ENCODE measurements at regions not wholly inside any gene's neighbourhood (a gene's known extent, or its start where the extent isn't known, plus 50 kb on each side); places are given as distances from the start of the nearest gene placed in this dataset.
"Not testable (repeated sequence)": the region's sequence is repeated elsewhere in the genome, so short reads cannot be mapped to it uniquely, and the experiment has no call there.

- Histone ChIP-seq H3K9me3 (ENCODE audit: control insufficient read depth in 1 of 2, low read length in 2 of 2) (no peaks in the 10 kb centered on the region), H3K4me1 (ENCODE audit: insufficient read depth, low read length) (no peaks in the 10 kb centered on the region), H3K4me3 (ENCODE audit: low read length in 2 of 2) (no peak overlapping the region), H3K36me3 (ENCODE audit: insufficient read depth, low read length) (no peaks in the 10 kb centered on the region), H3K27ac (ENCODE audit: low read depth, low read length) (no peak overlapping the region), H3K27me3 (ENCODE audit: insufficient read depth, low read length) (no peaks in the 10 kb centered on the region)
- CTCF ChIA-PET (ENCODE audit: partially characterized antibody), result no interaction called here
- H3K27ac Mint-ChIP-seq, result no peak overlapping the region
- intact Hi-C loops (cut with micrococcal nuclease), result no loop called here
- POLR2A ChIA-PET (ENCODE audit: partially characterized antibody), result no interaction called here
- no peaks in the 10 kb centered on the region for H3K36me3 Mint-ChIP-seq
- no peaks in the 10 kb centered on the region for H3K4me1 Mint-ChIP-seq
- no peak for DNase-seq
- H3K27me3 Mint-ChIP-seq, result no peaks in the 10 kb centered on the region
- H3K4me3 Mint-ChIP-seq, result no peak overlapping the region
- H3K9me3 Mint-ChIP-seq, result peaks cover 0 to 11% (median 0%) of the 10 kb centered on the region in 8 donors
Measured at GRCh38 chr5:104909803-104910202, 1347.2 kb upstream of the NUDT12 start.

GRCh38 chr5:104904561-104904960 lies 1342.0 kb upstream of the NUDT12 start:
- ChIA-PET CTCF (ENCODE audit: partially characterized antibody) (no interaction called here), POLR2A (ENCODE audit: partially characterized antibody) (no interaction called here)
- Histone ChIP-seq H3K27me3 (ENCODE audit: insufficient read depth, low read length) (no peaks in the 10 kb centered on the region), H3K4me3 (ENCODE audit: low read length in 2 of 2) (no peak overlapping the region), H3K27ac (ENCODE audit: low read depth, low read length) (no peak overlapping the region), H3K4me1 (ENCODE audit: insufficient read depth, low read length) (no peaks in the 10 kb centered on the region), H3K9me3 (ENCODE audit: control insufficient read depth in 1 of 2, low read length in 2 of 2) (no peaks in the 10 kb centered on the region), H3K36me3 (ENCODE audit: insufficient read depth, low read length) (no peaks in the 10 kb centered on the region)
- no peak for DNase-seq
- Mint-ChIP-seq H3K36me3 (no peaks in the 10 kb centered on the region), H3K4me1 (no peaks in the 10 kb centered on the region), H3K4me3 (no peak overlapping the region), H3K27ac (no peak overlapping the region), H3K27me3 (no peaks in the 10 kb centered on the region), H3K9me3 (peaks cover 0 to 5% (median 1%) of the 10 kb centered on the region in 8 donors)
- intact Hi-C loops (cut with micrococcal nuclease), result no loop called here

GRCh38 chr5:104903941-104904340 lies 1341.4 kb upstream of the NUDT12 start:
- no peaks in the 10 kb centered on the region for H3K36me3 ChIP-seq (ENCODE audit: insufficient read depth, low read length)
- Mint-ChIP-seq H3K4me3 (no peak overlapping the region), H3K27ac (no peak overlapping the region), H3K27me3 (no peaks in the 10 kb centered on the region), H3K4me1 (no peaks in the 10 kb centered on the region), H3K9me3 (peaks cover 0 to 8% (median 3%) of the 10 kb centered on the region in 8 donors), H3K36me3 (no peaks in the 10 kb centered on the region)
- ChIA-PET CTCF (ENCODE audit: partially characterized antibody) (no interaction called here), POLR2A (ENCODE audit: partially characterized antibody) (no interaction called here)
- no peak for DNase-seq
- H3K4me1 ChIP-seq (ENCODE audit: insufficient read depth, low read length), result no peaks in the 10 kb centered on the region
- H3K4me3 ChIP-seq (ENCODE audit: low read length in 2 of 2), result no peak overlapping the region
- no peaks in the 10 kb centered on the region for H3K9me3 ChIP-seq (ENCODE audit: control insufficient read depth in 1 of 2, low read length in 2 of 2)
- intact Hi-C loops (cut with micrococcal nuclease), result no loop called here
- no peaks in the 10 kb centered on the region for H3K27me3 ChIP-seq (ENCODE audit: insufficient read depth, low read length)
- H3K27ac ChIP-seq (ENCODE audit: low read depth, low read length), result no peak overlapping the region

- no peaks in the 10 kb centered on the region for H3K27me3 Mint-ChIP-seq
- intact Hi-C loops (cut with micrococcal nuclease), result no loop called here
- POLR2A ChIA-PET (ENCODE audit: partially characterized antibody), result no interaction called here
Measured at GRCh38 chr5:104891596-104891995, 1329.0 kb upstream of the NUDT12 start.

GRCh38 chr5:104890767-104891166 lies 1328.2 kb upstream of the NUDT12 start:
- ChIA-PET POLR2A (ENCODE audit: partially characterized antibody) (no interaction called here), CTCF (ENCODE audit: partially characterized antibody) (no interaction called here)
- Histone ChIP-seq H3K4me3 (ENCODE audit: low read length in 2 of 2) (no peak overlapping the region), H3K9me3 (ENCODE audit: control insufficient read depth in 1 of 2, low read length in 2 of 2) (no peaks in the 10 kb centered on the region), H3K36me3 (ENCODE audit: insufficient read depth, low read length) (no peaks in the 10 kb centered on the region), H3K27me3 (ENCODE audit: insufficient read depth, low read length) (no peaks in the 10 kb centered on the region), H3K27ac (ENCODE audit: low read depth, low read length) (no peak overlapping the region), H3K4me1 (ENCODE audit: insufficient read depth, low read length) (no peaks in the 10 kb centered on the region)
- H3K9me3 Mint-ChIP-seq, result peaks cover 0 to 6% (median 3%) of the 10 kb centered on the region in 8 donors
- DNase-seq, result no peak
- no peak overlapping the region for H3K27ac Mint-ChIP-seq
- no peaks in the 10 kb centered on the region for H3K4me1 Mint-ChIP-seq
- H3K4me3 Mint-ChIP-seq, result no peak overlapping the region
- intact Hi-C loops (cut with micrococcal nuclease), result no loop called here
- no peaks in the 10 kb centered on the region for H3K36me3 Mint-ChIP-seq
- H3K27me3 Mint-ChIP-seq, result no peaks in the 10 kb centered on the region

More at GRCh38 chr5:104891596-104891995, 1329.0 kb upstream of the NUDT12 start:
- H3K4me1 ChIP-seq (ENCODE audit: insufficient read depth, low read length), result no peaks in the 10 kb centered on the region
- Mint-ChIP-seq H3K4me3 (no peak overlapping the region), H3K9me3 (peaks cover 0 to 6% (median 3%) of the 10 kb centered on the region in 8 donors), H3K36me3 (no peaks in the 10 kb centered on the region), H3K27ac (no peak overlapping the region), H3K4me1 (no peaks in the 10 kb centered on the region)
- no peaks in the 10 kb centered on the region for H3K27me3 ChIP-seq (ENCODE audit: insufficient read depth, low read length)
- no peak overlapping the region for H3K27ac ChIP-seq (ENCODE audit: low read depth, low read length)
- H3K36me3 ChIP-seq (ENCODE audit: insufficient read depth, low read length), result no peaks in the 10 kb centered on the region
- CTCF ChIA-PET (ENCODE audit: partially characterized antibody), result no interaction called here
- DNase-seq, result no peak
- H3K4me3 ChIP-seq (ENCODE audit: low read length in 2 of 2), result no peak overlapping the region
- no peaks in the 10 kb centered on the region for H3K9me3 ChIP-seq (ENCODE audit: control insufficient read depth in 1 of 2, low read length in 2 of 2)

- H3K9me3 Mint-ChIP-seq, result peaks cover 0 to 10% (median 4%) of the 10 kb centered on the region in 8 donors
- intact Hi-C loops (cut with micrococcal nuclease), result no loop called here
Measured at GRCh38 chr5:104859437-104859836, 1296.8 kb upstream of the NUDT12 start.

GRCh38 chr5:104852099-104852498 lies 1289.5 kb upstream of the NUDT12 start:
- H3K36me3 Mint-ChIP-seq; H3K4me3 ChIP-seq (ENCODE audit: low read length in 2 of 2); H3K4me1 ChIP-seq (ENCODE audit: insufficient read depth, low read length); H3K27ac ChIP-seq (ENCODE audit: low read depth, low read length); H3K9me3 ChIP-seq (ENCODE audit: control insufficient read depth in 1 of 2, low read length in 2 of 2); H3K27me3 Mint-ChIP-seq; DNase-seq; H3K4me3 Mint-ChIP-seq; H3K36me3 ChIP-seq (ENCODE audit: insufficient read depth, low read length); intact Hi-C loops (cut with micrococcal nuclease); H3K27ac Mint-ChIP-seq; H3K27me3 ChIP-seq (ENCODE audit: insufficient read depth, low read length); CTCF ChIA-PET (ENCODE audit: partially characterized antibody); H3K4me1 Mint-ChIP-seq; POLR2A ChIA-PET (ENCODE audit: partially characterized antibody): not testable (repeated sequence)
- peaks cover 0 to 38% (median 15%) of the 10 kb centered on the region in 8 donors for H3K9me3 Mint-ChIP-seq

More at GRCh38 chr5:104859437-104859836, 1296.8 kb upstream of the NUDT12 start:
- Mint-ChIP-seq H3K36me3 (no peaks in the 10 kb centered on the region), H3K27ac (no peak overlapping the region), H3K4me3 (no peak overlapping the region), H3K4me1 (no peaks in the 10 kb centered on the region), H3K27me3 (no peaks in the 10 kb centered on the region)
- H3K4me3 ChIP-seq (ENCODE audit: low read length in 2 of 2), result no peak overlapping the region
- H3K9me3 ChIP-seq (ENCODE audit: control insufficient read depth in 1 of 2, low read length in 2 of 2), result no peaks in the 10 kb centered on the region
- H3K36me3 ChIP-seq (ENCODE audit: insufficient read depth, low read length), result no peaks in the 10 kb centered on the region
- H3K27ac ChIP-seq (ENCODE audit: low read depth, low read length), result no peak overlapping the region
- POLR2A ChIA-PET (ENCODE audit: partially characterized antibody), result no interaction called here
- no peak for DNase-seq
- CTCF ChIA-PET (ENCODE audit: partially characterized antibody), result no interaction called here
- H3K27me3 ChIP-seq (ENCODE audit: insufficient read depth, low read length), result no peaks in the 10 kb centered on the region
- H3K4me1 ChIP-seq (ENCODE audit: insufficient read depth, low read length), result no peaks in the 10 kb centered on the region

- Histone ChIP-seq H3K27ac (ENCODE audit: low read depth, low read length) (no peak overlapping the region), H3K9me3 (ENCODE audit: control insufficient read depth in 1 of 2, low read length in 2 of 2) (no peaks in the 10 kb centered on the region), H3K4me3 (ENCODE audit: low read length in 2 of 2) (no peak overlapping the region), H3K36me3 (ENCODE audit: insufficient read depth, low read length) (no peaks in the 10 kb centered on the region), H3K4me1 (ENCODE audit: insufficient read depth, low read length) (no peaks in the 10 kb centered on the region), H3K27me3 (ENCODE audit: insufficient read depth, low read length) (no peaks in the 10 kb centered on the region)
- Mint-ChIP-seq H3K36me3 (no peaks in the 10 kb centered on the region), H3K4me1 (no peaks in the 10 kb centered on the region), H3K27me3 (no peaks in the 10 kb centered on the region), H3K27ac (no peak overlapping the region), H3K9me3 (peaks cover 0 to 19% (median 5%) of the 10 kb centered on the region in 8 donors), H3K4me3 (no peak overlapping the region)
- ChIA-PET CTCF (ENCODE audit: partially characterized antibody) (no interaction called here), POLR2A (ENCODE audit: partially characterized antibody) (no interaction called here)
- no peak for DNase-seq
- intact Hi-C loops (cut with micrococcal nuclease), result no loop called here
Measured at GRCh38 chr5:104845541-104845940, 1283.0 kb upstream of the NUDT12 start.
